ENCODE measurements at regions not wholly inside any gene's neighbourhood (a gene's known extent, or its start where the extent isn't known, plus 50 kb on each side); places are given as distances from the start of the nearest gene placed in this dataset.
A peak's percentile ranks its signal among the peaks of the same experiment; 100 is the strongest.

DNA sequence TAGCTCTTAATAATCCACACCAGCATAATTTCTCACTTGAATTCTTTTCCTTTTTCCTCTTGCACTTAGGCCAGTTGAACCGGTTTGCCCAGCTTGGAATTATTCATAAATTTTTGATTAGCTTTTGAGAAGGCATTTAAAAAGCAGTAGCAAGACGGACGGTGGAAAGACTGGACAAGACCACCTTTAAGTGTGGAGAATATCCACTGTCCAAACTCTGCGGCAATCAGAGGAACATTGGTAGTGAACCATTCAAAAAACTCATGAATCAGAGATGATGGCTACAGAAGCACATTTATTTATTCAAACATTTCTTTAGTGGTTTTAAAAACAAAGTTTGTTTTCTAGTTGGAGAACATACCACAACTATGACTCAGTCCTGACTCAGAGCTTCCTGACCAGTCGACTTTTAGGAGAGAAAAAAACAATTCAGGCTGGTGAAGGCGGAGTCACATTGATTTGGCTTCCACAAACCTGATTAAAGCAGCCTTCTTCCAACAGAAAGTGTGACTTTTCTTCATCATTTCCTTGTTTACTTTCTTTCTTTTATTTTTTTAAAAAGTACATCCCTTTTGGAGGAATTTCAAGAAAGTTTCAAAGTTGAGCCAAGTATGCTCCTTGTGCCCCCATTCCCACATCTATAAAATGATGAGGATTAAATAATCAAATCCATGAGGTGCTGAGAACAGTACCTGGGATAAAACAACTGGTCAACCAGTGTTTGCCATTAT is 128.8 kb downstream of the ADSS2 start:
- intact Hi-C loops (cut with DNase I): no loop called here
- FAIRE-seq: peak; percentile 54
- H3K4me3 ChIP-seq (ENCODE audit: low read length in 3 of 3): no peak overlapping the region

DNA sequence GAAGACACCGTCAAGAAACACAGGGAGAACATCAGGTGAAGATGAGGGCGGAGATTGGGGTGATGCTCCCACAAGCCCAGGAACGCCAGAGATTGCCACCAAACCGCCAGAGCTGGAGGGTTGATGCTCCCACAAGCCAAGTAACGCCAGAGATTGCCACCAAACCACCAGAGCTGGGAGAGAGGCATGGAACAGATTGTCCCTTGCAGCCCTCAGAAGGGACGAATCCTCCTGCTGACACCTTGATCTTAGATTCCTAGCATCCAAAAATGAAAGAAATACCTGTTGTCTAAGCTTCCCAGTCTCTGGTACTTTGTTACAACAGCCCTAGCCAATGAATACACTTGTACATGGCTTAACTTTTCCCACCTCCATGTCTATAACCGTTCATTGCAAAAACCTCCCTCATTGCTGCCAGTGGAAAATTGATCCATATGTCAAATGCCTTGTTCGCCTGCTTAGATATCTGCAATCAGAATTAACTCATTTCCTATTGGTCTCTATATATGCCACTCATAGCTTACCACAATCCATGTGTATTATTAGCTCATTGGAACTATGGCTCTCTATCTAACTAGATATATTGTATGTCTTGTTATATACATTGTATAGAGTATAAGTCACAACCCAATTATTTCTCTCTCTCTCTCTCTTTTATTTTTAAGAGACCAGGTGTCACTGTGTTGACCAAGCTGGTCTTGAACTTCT is 127.4 kb downstream of the ADSS2 start:
- no peak overlapping the region for H3K9ac ChIP-seq (ENCODE audit: low read length in 3 of 3)
- H3K27ac ChIP-seq (ENCODE audit: low read depth in 2 of 2, low read length in 2 of 2): peak overlapping the region; percentile 15 to 90
- H3K27me3 ChIP-seq (ENCODE audit: control insufficient read depth, insufficient read depth, low read length): no peaks in the 10 kb centered on the region
- no peaks in the 10 kb centered on the region for H3K9me3 ChIP-seq (ENCODE audit: control insufficient read depth in 2 of 3, insufficient read depth in 1 of 3, low read length in 3 of 3)
- no peaks in the 10 kb centered on the region for H3K4me1 ChIP-seq (ENCODE audit: control insufficient read depth in 2 of 3, insufficient read depth in 2 of 3, low read depth in 1 of 3, low read length in 3 of 3)
- TF ChIP-seq, protein P1, sequence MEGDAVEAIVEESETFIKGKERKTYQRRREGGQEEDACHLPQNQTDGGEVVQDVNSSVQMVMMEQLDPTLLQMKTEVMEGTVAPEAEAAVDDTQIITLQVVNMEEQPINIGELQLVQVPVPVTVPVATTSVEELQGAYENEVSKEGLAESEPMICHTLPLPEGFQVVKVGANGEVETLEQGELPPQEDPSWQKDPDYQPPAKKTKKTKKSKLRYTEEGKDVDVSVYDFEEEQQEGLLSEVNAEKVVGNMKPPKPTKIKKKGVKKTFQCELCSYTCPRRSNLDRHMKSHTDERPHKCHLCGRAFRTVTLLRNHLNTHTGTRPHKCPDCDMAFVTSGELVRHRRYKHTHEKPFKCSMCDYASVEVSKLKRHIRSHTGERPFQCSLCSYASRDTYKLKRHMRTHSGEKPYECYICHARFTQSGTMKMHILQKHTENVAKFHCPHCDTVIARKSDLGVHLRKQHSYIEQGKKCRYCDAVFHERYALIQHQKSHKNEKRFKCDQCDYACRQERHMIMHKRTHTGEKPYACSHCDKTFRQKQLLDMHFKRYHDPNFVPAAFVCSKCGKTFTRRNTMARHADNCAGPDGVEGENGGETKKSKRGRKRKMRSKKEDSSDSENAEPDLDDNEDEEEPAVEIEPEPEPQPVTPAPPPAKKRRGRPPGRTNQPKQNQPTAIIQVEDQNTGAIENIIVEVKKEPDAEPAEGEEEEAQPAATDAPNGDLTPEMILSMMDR (IDR thresholded peaks at IDR 0.05; ENCODE audit: borderline replicate concordance, extremely low read depth, insufficient read depth): no peak
- FAIRE-seq (no peak), DNase-seq (no peak)
- H3K36me3 ChIP-seq (ENCODE audit: control insufficient read depth in 2 of 3, insufficient read depth in 3 of 3, low read length in 3 of 3): no peaks in the 10 kb centered on the region
- H3K4me3 ChIP-seq (ENCODE audit: low read length in 3 of 3): no peak overlapping the region
- intact Hi-C loops (cut with DNase I): no loop called here

More for the DNA sequence above, 128.8 kb downstream of the ADSS2 start:
- H3K9me3 ChIP-seq (ENCODE audit: control insufficient read depth in 2 of 3, insufficient read depth in 1 of 3, low read length in 3 of 3): no peaks in the 10 kb centered on the region
- H3K4me1 ChIP-seq (ENCODE audit: control insufficient read depth in 2 of 3, insufficient read depth in 2 of 3, low read depth in 1 of 3, low read length in 3 of 3): no peaks in the 10 kb centered on the region
- H3K27ac ChIP-seq (ENCODE audit: low read depth in 2 of 2, low read length in 2 of 2): peak overlapping the region; percentile 40 to 90
- DNase-seq: peak in 2 of 5 donors; percentile 73 to 82
- no peaks in the 10 kb centered on the region for H3K36me3 ChIP-seq (ENCODE audit: control insufficient read depth in 2 of 3, insufficient read depth in 3 of 3, low read length in 3 of 3)
- TF ChIP-seq, protein P1 (IDR thresholded peaks at IDR 0.05; ENCODE audit: borderline replicate concordance, extremely low read depth, insufficient read depth): no peak
- no peak overlapping the region for H3K9ac ChIP-seq (ENCODE audit: low read length in 3 of 3)
- H3K27me3 ChIP-seq (ENCODE audit: control insufficient read depth, insufficient read depth, low read length): no peaks in the 10 kb centered on the region

DNA sequence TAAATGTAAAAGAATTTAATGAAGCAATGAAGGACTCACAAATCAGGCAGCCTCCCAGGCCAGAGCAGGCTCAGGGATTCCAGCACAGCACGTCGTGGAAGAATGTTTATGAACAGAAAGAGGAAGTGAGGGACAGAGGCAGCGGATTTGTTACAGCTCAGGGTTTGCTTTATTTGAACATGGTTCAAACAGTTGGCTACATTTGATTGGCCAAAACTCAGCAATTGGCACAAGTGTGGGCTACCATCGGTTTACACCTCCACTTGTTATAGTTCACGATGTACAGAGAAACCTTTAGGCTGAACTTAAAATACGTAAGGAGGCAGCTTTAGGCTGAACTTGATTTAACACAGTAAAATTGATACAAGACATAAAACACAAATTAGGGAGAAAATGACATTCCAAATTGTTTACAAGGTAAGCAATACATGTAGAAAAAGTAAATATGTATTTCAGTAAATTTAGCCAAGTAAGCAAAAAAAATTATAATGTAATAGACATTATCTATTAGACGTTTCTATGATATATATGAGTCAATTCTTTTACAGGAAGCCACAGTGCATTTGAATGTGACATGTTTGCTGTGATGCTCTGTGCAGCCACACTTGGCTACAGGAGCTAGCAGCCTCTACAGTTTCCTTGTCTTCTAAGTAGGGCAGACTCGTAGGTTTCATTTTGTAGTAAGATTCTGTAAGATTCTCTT is 126.5 kb downstream of the ADSS2 start:
- FAIRE-seq: no peak
- Histone ChIP-seq H3K4me3 (ENCODE audit: low read length in 3 of 3) (no peak overlapping the region), H3K36me3 (ENCODE audit: control insufficient read depth in 2 of 3, insufficient read depth in 3 of 3, low read length in 3 of 3) (no peaks in the 10 kb centered on the region), H3K27ac (ENCODE audit: low read depth in 2 of 2, low read length in 2 of 2) (peak overlapping the region in 1 of 2 donors; percentile 65), H3K9me3 (ENCODE audit: control insufficient read depth in 2 of 3, insufficient read depth in 1 of 3, low read length in 3 of 3) (no peaks in the 10 kb centered on the region), H3K4me1 (ENCODE audit: control insufficient read depth in 2 of 3, insufficient read depth in 2 of 3, low read depth in 1 of 3, low read length in 3 of 3) (no peaks in the 10 kb centered on the region), H3K9ac (ENCODE audit: low read length in 3 of 3) (no peak overlapping the region), H3K27me3 (ENCODE audit: control insufficient read depth, insufficient read depth, low read length) (no peaks in the 10 kb centered on the region)
- TF ChIP-seq, protein P1 (IDR thresholded peaks at IDR 0.05; ENCODE audit: borderline replicate concordance, extremely low read depth, insufficient read depth): no peak
- intact Hi-C loops (cut with DNase I): no loop called here
- no peak for DNase-seq

Data from kidney (tissue), 13 donors.